Stimulated activated naive CD4-positive, alpha-beta T cell treated with Interleukin-2 at 50 U/mL for 16 hours (primary cell): ENCODE measurements at regions not wholly inside any gene's neighbourhood (a gene's known extent, or its start where the extent isn't known, plus 50 kb on each side); places are given as distances from the start of the nearest gene placed in this dataset.
"Not testable (repeated sequence)": the region's sequence is repeated elsewhere in the genome, so short reads cannot be mapped to it uniquely, and the experiment has no call there.

Source experiments
- DNase-seq: peaks from one replicate; lab custom pipeline; 2025; lab: John Stamatoyannopoulos, UW

- DNase-seq = no peak
These were observed 588.4 kb downstream of the RFPL4B start for GRCh38 chr6:112935402-112936078.

- no peak for DNase-seq
These were observed 588.9 kb downstream of the RFPL4B start for GRCh38 chr6:112936079-112936472.

GRCh38 chr6:112936504-112936903 is 589.4 kb downstream of the RFPL4B start:
- no peak for DNase-seq

- not testable (repeated sequence) for DNase-seq
These were observed 590.6 kb downstream of the RFPL4B start for GRCh38 chr6:112937690-112938089.

- no peak for DNase-seq
These were observed 591.5 kb downstream of the RFPL4B start for GRCh38 chr6:112938650-112939049.

- DNase-seq = no peak
These were observed 592.4 kb downstream of the RFPL4B start for GRCh38 chr6:112939563-112939962.

- no peak for DNase-seq
These were observed 594.5 kb downstream of the RFPL4B start for GRCh38 chr6:112941613-112942012.

GRCh38 chr6:112946051-112946450 is 598.9 kb downstream of the RFPL4B start:
- DNase-seq = no peak

- no peak for DNase-seq
These were observed 600.4 kb downstream of the RFPL4B start for GRCh38 chr6:112947507-112947906.

GRCh38 chr6:112951829-112952228 is 604.7 kb downstream of the RFPL4B start:
- DNase-seq = no peak

- DNase-seq = not testable (repeated sequence)
These were observed 608.6 kb downstream of the RFPL4B start for GRCh38 chr6:112955743-112956142.

GRCh38 chr6:112956696-112957535 is 609.8 kb downstream of the RFPL4B start:
- no peak for DNase-seq

GRCh38 chr6:112957536-112957916 is 610.4 kb downstream of the RFPL4B start:
- DNase-seq = no peak

GRCh38 chr6:112960130-112960529 is 613.0 kb downstream of the RFPL4B start:
- DNase-seq = not testable (repeated sequence)

- DNase-seq = no peak
These were observed 620.8 kb downstream of the RFPL4B start for GRCh38 chr6:112967974-112968373.

GRCh38 chr6:112971651-112972050 is 624.5 kb downstream of the RFPL4B start:
- no peak for DNase-seq

- DNase-seq = not testable (repeated sequence)
These were observed 627.8 kb downstream of the RFPL4B start for GRCh38 chr6:112974931-112975330.

- not testable (repeated sequence) for DNase-seq
These were observed 629.4 kb downstream of the RFPL4B start for GRCh38 chr6:112976579-112976978.

- DNase-seq = no peak
These were observed 632.7 kb downstream of the RFPL4B start for GRCh38 chr6:112979830-112980229.

GRCh38 chr6:112980676-112981075 is 633.5 kb downstream of the RFPL4B start:
- DNase-seq = no peak

GRCh38 chr6:112983713-112984261 is 636.7 kb downstream of the RFPL4B start:
- DNase-seq = no peak

- no peak for DNase-seq
These were observed 637.8 kb downstream of the RFPL4B start for GRCh38 chr6:112984899-112985298.

GRCh38 chr6:112986321-112986720 is 639.2 kb downstream of the RFPL4B start:
- no peak for DNase-seq
